Renal cortex interstitium (tissue), 11 donors: ENCODE measurements at regions not wholly inside any gene's neighbourhood (a gene's known extent, or its start where the extent isn't known, plus 50 kb on each side); places are given as distances from the start of the nearest gene placed in this dataset.
"Not testable (repeated sequence)": the region's sequence is repeated elsewhere in the genome, so short reads cannot be mapped to it uniquely, and the experiment has no call there.

Source experiments
- DNase-seq, 11 donors: peaks; one replicate each; pipeline ENCODE4 v3.0.0-alpha.2; 2013; ENCODE audit warnings: low read depth in 9 of 11, low spot score in 4 of 11; ENCODE audit errors: extremely low read depth in 1 of 11

DNA sequence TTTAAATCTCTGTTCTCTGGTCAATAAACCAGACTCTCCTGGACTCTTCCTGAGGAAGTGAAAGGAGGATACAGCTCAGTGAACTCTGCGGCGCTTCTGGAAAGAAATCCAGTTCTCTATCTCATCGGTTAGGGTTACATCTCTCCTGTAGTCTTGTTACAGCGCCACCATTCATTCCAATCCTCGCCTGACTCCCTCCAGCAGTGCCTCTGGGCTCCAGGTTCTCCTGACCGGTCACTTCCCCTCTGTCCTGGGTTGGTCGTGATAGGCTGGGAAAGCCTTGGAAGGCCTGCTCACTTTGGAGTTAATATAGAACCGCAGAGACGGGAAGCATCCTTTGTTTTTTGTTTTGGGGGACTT, 97.0 kb upstream of the STOX2 start:
- DNase-seq: peak in 3 of 11 donors; percentile 48 to 58 (median 56)

DNA sequence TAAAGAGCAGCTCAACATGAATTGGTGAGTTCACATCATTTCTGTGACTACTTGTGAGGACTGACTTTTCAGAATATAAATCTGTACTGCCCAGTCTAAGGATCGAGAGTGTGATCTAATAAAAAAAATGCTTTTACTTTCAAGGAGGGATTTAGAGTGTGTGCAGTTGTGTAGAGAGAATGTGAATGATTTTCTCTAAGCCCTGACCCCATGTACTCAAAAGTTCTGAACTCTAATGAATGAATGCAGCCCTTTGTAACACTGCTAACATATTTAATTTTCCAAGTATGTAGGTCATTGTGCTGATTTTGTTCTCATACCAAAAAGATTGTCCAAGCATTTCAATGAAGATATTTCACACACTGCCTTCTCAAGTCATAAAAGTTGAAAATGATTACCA, 92.5 kb upstream of the STOX2 start:
- no peak for DNase-seq

DNA sequence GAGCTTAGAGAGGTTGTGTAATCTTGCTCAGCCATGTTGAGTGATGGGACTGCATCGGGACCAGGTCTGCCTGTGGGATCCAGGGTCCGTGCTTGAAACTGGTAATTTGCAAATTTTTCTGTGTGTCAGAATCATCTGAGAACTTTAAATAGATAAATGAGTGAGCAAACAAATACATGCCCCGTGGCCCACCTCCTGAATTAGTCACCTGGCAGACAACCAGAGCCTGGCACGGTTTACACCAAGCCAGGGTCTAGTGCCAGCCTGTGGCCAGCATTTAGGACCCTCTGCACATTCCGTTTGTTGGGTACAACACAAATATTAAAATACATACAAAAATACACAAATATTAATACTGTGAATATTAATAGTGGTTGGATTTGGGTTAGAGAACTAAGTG, 90.6 kb upstream of the STOX2 start:
- DNase-seq: no peak

DNA sequence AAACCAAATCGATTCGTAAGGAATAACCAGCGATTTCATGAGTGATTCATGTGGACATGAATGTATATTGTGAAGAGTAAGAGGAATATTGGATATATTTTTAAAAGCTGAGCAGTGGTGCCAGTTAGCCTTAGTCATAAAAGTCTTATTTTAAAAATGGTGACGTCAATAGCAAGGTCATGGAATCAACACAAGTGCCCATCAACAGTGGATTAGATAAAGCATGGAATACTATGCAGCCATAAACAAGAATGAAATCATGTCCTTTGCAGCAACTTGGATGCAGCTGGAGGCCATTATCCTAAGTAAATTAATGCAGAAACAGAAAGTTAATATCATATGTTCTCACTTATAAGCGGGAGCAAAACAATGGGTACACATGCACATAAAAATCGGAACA, 89.0 kb upstream of the STOX2 start:
- DNase-seq: no peak

DNA sequence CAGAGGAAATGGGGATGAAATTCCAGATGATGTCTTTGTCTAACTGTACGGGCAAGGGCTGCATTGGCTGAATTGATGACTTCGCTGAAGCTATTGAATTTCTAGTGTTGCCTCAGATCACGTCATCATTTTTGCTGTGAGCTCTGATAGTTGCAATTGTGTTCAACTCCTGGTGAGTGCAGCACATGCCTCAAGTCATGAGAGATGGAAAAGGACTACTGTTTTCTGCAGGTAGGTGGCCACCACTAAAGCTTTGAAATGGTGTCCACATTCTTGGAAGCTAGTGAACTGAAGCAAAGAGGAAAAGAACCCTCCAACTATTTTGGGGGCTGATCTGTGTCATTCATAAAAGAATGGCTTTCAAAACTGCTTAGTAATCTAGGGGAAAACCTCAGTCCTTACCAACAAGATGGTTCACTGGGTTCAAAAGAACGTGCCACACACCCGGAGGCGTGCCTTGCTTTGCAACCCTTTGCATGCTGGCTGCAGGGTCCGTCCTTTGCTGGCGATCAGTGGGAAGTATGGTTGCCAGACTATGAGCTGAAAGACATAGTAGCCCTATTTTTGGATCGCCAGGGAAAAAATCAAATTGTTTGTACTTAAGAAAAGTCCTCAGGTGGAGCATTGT, 88.1 kb upstream of the STOX2 start:
- no peak for DNase-seq

DNA sequence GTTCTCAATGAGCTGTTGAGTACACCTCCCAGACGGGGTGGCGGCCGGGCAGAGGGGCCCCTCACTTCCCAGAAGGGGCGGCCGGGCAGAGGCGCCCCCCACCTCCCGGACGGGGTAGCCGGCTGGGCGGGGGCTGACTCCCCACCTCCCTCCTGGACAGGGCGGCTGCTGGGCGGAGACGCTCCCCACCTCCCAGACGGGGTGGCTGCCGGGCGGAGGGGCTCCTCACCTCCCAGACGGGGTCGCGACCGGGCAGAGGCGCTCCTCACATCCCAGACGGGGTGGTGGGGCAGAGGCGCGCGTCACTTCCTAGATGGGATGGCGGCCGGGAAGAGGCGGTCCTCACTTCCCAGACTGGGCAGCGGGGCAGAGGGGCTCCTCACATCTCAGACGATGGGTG, 86.5 kb upstream of the STOX2 start:
- DNase-seq: not testable (repeated sequence)

DNA sequence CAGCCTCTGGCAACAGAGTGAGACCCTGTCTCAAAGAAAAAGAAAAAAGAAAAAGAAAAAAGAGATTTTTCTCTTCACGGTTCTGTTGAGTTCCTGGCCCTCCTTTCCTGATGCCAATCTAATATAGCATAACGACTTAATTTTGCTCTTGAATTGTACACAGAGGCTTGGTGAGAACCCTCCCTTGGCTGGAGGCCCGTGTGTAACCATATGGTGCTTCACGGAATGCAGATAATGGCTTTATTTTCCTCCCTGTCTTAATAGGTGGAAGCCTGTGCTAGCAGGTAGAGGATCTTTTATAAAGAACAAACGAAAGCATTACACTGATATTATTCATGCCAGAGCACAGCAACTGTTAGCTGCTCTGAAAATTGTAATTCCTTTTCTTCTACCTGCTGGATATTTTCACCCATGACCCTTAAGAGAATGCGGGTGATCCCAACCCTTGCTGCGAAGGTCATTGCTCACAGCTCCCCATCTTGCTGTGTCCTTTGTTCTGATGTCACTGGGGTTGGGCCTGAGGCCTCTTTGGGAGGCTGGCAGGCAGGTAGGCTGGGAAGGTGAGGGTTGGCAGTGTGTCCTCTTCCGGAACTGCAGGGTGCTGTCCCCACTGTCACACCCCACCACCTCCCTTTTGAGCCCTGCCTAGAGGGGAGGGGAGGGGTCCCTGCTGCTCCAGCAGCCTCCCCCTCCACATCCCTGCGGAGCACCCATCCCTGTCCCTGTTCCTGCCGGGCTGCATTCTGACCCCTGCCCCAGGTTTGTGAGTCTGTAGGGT, 83.8 kb upstream of the STOX2 start:
- no peak for DNase-seq

DNA sequence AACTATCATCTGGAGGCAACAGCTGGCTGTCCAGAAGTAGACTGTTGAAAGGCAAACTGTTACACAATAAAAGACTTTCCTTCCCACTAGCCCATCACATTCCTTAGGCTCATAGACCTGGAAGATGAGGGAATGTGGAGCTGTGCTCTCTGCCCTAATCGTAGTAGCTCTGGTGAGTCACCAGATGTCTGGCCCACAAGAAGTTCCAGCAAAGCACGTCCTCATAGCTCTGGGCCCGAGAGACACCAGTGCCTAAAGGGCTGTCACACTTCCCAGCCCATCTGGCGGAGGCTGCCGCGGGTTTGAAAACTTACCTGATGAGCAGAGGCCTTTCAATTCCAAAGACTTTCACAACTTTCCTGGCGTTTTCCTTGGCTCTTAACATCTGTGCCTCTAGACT, 81.7 kb upstream of the STOX2 start:
- DNase-seq: no peak

DNA sequence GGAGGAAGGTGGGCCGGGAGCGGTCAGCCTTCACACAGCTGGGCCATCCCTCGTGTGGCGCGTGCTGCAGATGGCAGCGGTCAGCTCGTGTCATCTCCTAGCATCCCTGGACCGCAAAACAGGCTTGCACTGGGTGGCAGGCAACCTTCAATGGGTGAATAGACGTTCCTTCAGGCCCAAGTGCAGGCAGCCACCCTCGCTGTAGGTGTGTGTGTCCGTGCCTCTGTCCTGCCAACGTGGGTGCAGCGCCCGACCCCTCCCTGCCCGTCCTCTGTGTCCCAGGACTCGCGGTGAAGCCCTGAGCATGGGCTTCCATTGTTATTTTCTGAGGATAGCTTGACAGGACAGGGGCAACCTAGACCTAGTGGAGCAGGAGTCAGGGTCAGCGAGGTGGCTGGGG, 79.8 kb upstream of the STOX2 start:
- DNase-seq: no peak

DNA sequence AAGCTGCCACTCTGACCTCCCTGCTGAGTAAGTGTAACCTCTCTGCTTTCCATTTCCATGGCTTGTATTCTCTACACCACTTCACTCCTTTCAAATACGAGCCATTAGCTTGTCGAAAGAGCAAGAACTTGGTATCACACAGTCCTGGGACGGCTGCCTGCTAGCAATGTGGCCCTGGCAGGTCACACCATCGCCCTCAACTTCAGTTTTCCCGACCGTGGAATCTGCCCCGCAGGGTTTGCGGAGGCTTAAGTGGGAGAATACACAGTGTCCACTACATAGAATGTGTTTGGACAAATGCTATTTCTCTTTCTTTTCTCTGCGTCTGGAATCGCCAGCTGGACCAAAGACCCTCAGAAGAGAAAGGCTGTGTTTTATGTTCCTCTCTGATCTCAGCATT, 78.6 kb upstream of the STOX2 start:
- DNase-seq: no peak

DNA sequence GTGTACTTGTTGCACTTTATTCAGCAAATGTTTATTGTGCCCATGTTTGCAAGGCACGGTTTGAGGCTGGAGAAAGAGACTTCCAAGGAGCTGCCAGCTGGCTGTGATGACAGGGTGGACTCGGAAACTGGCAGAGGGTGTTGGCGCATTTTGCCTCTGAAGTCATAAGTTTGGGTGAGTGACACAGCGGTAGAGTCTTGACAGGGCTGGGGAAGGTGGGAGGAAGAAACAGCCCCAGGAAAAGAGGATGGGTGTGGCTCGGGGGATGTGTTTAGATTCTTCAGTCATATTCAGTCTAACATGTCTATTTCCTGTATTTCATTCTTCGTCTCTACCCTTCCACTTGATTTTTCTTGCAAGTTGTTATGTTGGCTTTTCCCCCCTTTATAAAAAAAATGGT, 77.0 kb upstream of the STOX2 start:
- no peak for DNase-seq

DNA sequence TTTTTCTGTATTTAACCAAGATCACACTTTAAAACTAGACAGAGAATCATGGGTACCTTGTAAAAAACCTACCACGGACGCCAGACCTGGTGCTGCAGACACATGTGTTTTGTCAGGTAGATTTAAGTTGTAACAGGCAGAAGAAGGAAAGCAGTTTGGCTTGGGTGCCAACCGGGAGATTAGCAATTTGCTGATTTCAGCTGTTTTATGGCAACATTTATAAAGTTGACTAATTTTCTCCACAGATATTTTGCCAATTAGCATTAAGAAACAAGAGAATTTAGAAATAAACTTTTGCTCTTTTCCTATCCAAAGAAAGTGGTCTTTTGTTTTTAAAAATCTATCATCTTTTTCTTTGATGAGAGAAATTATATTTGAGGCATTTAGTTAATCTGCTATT, 76.3 kb upstream of the STOX2 start:
- no peak for DNase-seq

DNA sequence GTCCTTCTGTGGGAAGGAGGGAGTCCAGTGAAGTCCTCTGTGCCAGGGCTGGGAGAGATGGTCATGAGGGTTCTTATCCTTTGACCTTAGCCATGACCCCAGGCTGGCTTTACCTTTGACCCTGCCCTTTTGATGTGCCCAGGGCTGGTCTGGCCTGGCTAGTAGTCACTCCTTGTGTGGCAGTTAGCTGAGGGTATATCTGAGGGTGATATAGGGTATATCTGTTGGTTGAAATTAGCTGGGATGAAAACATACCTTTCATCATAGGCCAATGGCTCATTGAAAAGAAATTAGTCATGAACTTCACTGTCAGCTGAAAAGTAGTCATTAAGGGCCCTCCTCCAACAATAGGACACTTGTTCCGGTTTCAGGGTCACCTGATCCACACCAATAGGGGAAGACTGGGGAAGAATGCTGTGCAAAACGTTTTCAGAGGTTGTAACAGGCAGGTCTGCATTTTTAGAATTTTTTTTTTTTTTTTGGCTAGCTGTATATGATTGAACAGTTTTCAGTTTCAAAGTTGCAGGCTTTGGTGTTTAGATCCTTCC, 74.6 kb upstream of the STOX2 start:
- no peak for DNase-seq

DNA sequence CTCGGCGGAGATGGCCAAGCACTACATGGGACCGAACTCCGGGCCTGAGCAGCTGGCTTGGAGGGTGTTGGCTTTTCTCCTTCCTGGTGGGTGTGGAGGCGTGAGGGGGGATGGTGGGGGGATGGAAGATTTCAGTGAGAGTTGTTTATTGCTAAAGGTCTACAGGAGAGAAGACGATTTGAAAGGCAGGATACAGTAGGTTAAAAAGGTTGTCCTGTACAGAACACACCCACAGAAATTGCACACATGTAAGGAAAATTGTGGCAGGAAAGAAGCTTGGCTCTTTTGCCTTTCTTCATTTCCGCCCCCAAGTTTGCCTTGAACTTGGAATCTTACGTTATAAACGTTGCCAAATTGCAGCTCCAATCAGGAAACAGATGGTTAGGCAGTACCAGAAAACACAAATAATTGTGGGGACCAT, 74.1 kb upstream of the STOX2 start:
- no peak for DNase-seq

DNA sequence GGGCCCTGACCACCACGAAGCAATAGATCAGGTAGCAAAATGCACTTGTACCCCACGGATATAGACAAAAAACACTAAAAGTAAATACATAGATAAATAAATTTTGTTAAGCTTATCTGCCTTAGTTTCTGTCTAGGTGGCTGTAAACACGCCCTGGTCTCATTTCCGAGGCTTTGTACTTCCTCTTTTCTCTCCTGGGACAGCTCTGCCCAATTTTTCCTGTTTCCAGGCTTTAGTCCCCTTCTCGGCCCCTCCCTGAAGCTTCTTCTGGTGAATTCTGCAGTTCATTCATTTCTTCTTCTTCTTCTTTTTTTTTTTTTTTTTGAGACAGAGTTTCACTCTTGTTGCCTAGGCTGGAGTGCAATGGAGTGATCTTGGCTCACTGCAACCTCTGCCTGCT, 73.4 kb upstream of the STOX2 start:
- no peak for DNase-seq

DNA sequence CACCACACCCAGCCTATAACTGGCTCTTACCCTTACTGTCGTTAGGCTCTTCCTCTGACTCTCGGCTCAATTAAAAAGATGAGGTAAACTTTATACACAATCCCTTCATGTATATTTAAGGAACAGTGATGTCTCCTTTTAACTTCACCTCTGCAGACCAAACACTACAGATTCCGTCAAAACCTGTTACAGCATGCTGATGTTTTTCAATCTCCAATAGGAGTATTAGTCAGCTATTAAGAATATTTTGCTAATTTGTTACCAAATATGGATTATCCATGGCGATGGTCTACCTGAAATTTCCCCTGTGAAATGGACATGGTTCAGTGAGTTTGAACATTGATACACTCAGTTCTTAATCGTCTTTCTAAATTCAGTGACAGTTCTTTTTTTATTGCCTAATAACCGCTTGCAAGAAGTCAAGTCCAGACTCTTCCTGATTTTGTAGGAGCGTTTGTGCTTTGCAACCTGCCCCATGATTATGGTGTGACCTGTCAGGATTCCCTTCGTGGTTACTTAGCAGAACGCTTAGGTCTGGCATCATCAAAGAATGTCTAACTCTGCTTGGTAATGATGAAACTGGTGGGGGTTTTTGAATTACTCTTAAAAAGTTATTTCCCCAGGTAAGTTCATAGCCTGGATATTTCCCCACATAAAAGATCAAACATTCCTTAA, 72.2 kb upstream of the STOX2 start:
- DNase-seq: no peak

DNA sequence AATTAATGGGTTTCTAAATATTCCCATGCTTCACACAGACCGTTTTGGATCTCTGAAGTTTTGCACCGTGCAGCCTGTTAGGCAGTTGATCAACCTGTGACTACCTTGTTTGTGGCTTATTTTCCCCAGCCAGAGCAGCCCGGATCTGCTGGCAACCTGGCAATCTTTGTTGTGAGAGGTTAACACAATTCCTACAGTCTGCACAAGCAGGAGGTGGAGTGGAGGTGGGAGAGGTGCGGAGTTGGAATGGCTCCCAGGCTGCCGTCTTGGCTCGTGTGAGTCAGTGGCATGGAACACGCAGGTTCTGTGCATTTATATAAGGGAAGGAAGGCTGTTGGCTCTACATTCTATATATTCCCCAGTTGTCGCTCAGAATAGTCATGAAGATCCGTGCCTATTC, 70.9 kb upstream of the STOX2 start:
- no peak for DNase-seq

DNA sequence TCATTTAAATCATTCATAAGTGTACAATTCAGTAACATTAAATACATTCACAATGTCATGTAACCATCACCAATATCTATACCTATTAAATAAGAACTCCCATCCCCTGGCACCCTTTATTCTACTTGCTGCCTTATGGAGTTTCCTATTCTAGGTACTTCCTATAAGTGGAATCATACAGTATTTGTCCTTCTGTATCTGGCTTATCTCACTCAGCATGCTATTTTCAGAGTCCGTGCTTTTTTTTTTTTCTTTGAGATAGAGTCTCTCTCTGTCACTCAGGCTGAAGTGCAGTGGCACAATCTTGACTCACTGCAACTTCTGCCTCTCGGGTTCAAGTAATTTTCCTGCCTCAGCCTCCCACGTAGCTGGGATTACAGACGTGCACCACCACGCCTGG, 67.9 kb upstream of the STOX2 start:
- DNase-seq: no peak

DNA sequence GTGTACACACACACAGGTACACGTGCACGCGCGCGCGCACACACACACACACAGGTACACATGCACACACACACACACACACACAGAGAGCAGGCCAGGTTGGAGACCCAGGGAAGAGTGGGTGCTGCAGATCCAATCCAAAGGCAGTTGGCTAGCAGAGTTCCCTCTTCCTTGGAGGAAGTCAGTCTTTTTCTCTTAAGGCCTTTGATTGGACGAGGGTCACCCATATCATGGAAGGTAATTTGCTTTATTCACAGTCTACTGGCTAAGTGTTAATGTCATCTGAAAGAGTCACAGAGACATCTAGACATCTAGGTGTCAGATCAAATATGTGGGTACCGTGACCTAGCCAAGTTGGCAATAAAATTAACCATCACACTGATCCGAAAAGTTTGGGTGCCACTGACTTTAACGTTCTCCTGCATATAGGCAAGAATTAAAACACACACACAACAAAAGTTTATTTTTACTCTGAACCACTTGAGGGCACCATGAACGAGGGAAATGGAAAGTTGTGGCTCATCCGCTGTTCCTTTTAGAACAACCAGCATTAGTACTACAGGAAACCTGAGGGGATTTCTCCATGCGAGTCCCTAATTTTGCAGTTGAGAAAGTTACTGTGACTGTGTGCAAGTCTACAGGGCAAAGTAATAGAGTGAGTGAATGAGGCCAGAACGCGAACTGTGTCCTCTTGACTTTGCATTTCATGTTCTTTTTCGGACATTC, 66.0 kb upstream of the STOX2 start:
- DNase-seq: peak in 2 of 11 donors; percentile 35 to 45

DNA sequence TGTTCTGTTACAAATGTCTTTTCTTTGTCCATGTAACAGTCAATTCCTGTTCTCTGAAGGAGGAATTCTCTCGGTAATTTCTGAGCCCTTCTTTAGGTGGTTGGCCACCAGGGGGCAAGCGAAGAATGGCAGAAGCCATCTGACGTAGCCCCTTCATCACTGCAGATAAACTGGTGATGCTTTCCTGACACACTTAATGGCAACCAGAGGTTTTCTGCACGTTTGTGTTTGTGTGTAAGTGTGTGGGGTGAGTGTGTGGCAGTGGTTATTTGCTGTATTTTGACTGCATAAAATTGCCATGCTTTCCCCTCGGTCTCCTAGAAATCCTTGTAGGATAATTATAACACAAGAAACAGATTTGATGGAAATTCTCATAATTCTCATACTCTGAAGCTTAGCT, 64.8 kb upstream of the STOX2 start:
- peak; percentile 55 to 84 (median 75) for DNase-seq
